ENCODE measurements at regions not wholly inside any gene's neighbourhood (a gene's known extent, or its start where the extent isn't known, plus 50 kb on each side); places are given as distances from the start of the nearest gene placed in this dataset.

DNA sequence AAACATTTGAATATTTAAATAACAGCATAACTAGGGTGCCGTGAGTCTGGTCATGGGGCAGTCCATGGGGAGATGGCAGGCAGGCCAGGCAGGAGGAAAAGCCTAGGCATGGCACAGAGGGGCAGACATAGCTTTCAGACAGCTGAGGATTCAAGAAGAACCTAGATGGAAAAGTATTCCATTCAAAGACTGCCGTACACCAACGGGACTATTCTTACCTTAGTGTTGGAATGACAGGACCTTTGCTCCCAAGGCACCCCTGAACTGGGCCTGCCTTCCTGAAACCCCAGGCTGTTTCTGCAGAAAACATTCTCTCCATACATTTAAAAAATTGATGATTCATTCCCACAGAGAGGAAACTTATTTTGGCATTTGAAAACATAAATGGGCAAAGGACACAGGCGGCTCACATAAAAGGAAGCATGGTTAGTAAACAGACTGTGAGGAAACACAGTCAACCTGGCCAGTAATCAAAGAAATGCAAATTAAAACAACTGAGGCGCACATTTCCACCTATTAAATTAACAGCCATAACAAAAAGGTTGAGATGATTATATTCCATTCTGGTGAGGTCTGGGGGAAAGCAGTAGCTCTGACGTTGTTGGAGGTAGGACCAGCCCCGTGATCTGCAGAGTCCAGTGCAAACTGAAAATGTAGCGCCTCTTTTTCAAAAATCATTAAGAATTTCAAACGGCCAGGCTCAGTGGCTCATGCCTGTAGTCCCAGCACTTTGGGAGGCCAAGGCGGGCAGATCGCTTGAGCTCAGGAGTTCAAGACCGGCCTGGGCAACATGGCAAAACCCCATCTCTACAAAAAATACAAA lies 71.3 kb upstream of the SMAD3 start:
- intact Hi-C loops (cut with DNase I, micrococcal nuclease): no loop called here
- Mint-ChIP-seq H3K4me1 (ENCODE audit: low read depth) (no peaks in the 10 kb centered on the region), H3K27me3 (no peaks in the 10 kb centered on the region), H3K36me3 (ENCODE audit: low read depth) (no peaks in the 10 kb centered on the region), H3K9me3 (peaks cover under 1% of the 10 kb centered on the region), H3K4me3 (no peak overlapping the region), H3K27ac (no peak overlapping the region)
- no peaks in the 10 kb centered on the region for H3K4me1 ChIP-seq (ENCODE audit: insufficient read depth, low read length)
- CTCF ChIA-PET: no interaction called here
- no peak for DNase-seq
- no peak for TF ChIP-seq CTCF (IDR thresholded peaks at IDR 0.05)
- H3K9me3 ChIP-seq (ENCODE audit: control insufficient read depth in 1 of 2, insufficient read depth in 1 of 2, low read length in 2 of 2): no peaks in the 10 kb centered on the region
- H3K27me3 ChIP-seq (ENCODE audit: control insufficient read depth in 1 of 2, insufficient read depth in 2 of 2, low read length in 2 of 2): no peaks in the 10 kb centered on the region
- POLR2A ChIA-PET: no interaction called here
- H3K4me3 ChIP-seq (ENCODE audit: low read length): no peak overlapping the region
- H3K36me3 ChIP-seq (ENCODE audit: insufficient read depth, low read length): no peaks in the 10 kb centered on the region
- ATAC-seq (ENCODE audit: poor library complexity): no peak
- no peak overlapping the region for H3K27ac ChIP-seq (ENCODE audit: low read depth in 1 of 2, low read length in 2 of 2)

DNA sequence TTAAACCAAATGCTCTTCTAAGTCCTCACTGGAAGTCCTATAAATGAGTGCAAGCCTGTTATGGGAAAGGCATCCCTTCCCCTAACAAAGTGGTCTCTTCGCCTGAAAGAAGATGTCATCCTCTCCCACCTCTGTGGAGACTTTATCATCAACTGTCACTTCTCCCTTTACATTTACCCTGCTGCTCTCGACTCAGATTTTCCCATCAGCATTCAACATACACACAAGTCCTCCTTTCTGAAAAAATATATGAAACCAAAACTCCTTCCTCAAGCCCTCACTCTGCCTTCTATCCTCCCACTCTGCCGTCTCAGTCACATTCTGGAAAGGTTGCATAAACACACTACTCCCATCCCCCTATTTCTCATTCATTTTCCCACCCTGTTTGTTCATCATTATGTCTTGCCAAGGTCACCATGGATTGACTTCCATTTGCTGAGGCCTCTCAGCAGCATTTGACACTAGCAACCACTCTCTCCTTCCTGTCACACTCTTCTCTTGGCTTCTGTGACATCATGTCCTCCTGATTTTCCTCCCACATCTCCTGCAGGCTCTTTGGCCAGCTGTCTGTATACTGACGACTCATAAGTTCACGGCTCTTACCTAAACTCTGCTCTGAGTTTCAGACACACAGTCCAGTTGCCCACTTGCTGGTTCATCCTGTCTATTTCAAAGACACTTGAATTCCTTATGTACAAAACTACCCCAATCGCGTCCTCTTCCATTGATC lies 70.3 kb upstream of the SMAD3 start:
- H3K4me1 Mint-ChIP-seq (ENCODE audit: low read depth): no peaks in the 10 kb centered on the region
- TF ChIP-seq CTCF (IDR thresholded peaks at IDR 0.05): no peak
- DNase-seq: no peak
- Histone ChIP-seq H3K4me3 (ENCODE audit: low read length) (no peak overlapping the region), H3K27ac (ENCODE audit: low read depth in 1 of 2, low read length in 2 of 2) (no peak overlapping the region), H3K9me3 (ENCODE audit: control insufficient read depth in 1 of 2, insufficient read depth in 1 of 2, low read length in 2 of 2) (no peaks in the 10 kb centered on the region), H3K36me3 (ENCODE audit: insufficient read depth, low read length) (no peaks in the 10 kb centered on the region), H3K27me3 (ENCODE audit: control insufficient read depth in 1 of 2, insufficient read depth in 2 of 2, low read length in 2 of 2) (no peaks in the 10 kb centered on the region), H3K4me1 (ENCODE audit: insufficient read depth, low read length) (no peaks in the 10 kb centered on the region)
- no peak for ATAC-seq (ENCODE audit: poor library complexity)
- CTCF ChIA-PET: no interaction called here
- H3K9me3 Mint-ChIP-seq: peaks cover 3% of the 10 kb centered on the region
- H3K4me3 Mint-ChIP-seq: no peak overlapping the region
- POLR2A ChIA-PET: no interaction called here
- H3K27me3 Mint-ChIP-seq: no peaks in the 10 kb centered on the region
- H3K27ac Mint-ChIP-seq: no peak overlapping the region
- H3K36me3 Mint-ChIP-seq (ENCODE audit: low read depth): no peaks in the 10 kb centered on the region
- intact Hi-C loops (cut with DNase I, micrococcal nuclease): no loop called here

DNA sequence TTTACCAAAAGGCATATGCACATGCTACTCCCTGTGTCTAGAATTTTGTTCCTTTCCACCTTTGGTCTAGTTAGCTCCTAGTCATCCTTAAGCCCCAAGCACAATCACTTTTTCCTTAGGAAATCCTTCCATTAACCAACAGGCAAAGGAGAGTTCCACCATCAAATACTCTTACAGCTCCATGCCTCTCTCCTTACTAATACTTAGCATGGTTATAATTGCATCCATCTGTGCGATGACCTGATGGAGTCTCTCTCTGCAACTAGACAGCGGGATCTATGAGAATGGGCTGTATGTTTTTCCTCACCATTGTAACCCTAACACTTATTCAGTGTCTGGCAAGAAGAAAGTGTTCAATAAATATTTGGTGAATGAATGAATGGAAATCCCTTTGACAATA lies 69.3 kb upstream of the SMAD3 start:
- ChIA-PET POLR2A (no interaction called here), CTCF (no interaction called here)
- no peak for DNase-seq
- intact Hi-C loops (cut with DNase I, micrococcal nuclease): no loop called here
- Mint-ChIP-seq H3K27ac (no peak overlapping the region), H3K4me1 (ENCODE audit: low read depth) (no peaks in the 10 kb centered on the region), H3K27me3 (no peaks in the 10 kb centered on the region), H3K36me3 (ENCODE audit: low read depth) (no peaks in the 10 kb centered on the region), H3K4me3 (no peak overlapping the region), H3K9me3 (peaks cover 3% of the 10 kb centered on the region)
- no peaks in the 10 kb centered on the region for H3K36me3 ChIP-seq (ENCODE audit: insufficient read depth, low read length)
- ATAC-seq (ENCODE audit: poor library complexity): no peak
- no peaks in the 10 kb centered on the region for H3K9me3 ChIP-seq (ENCODE audit: control insufficient read depth in 1 of 2, insufficient read depth in 1 of 2, low read length in 2 of 2)
- no peak overlapping the region for H3K4me3 ChIP-seq (ENCODE audit: low read length)
- no peak for TF ChIP-seq CTCF (IDR thresholded peaks at IDR 0.05)
- no peaks in the 10 kb centered on the region for H3K27me3 ChIP-seq (ENCODE audit: control insufficient read depth in 1 of 2, insufficient read depth in 2 of 2, low read length in 2 of 2)
- no peak overlapping the region for H3K27ac ChIP-seq (ENCODE audit: low read depth in 1 of 2, low read length in 2 of 2)
- no peaks in the 10 kb centered on the region for H3K4me1 ChIP-seq (ENCODE audit: insufficient read depth, low read length)
